Activated CD4-positive, alpha-beta T cell treated with anti-CD3 and anti-CD28 coated beads for 36 hours (primary cell): ENCODE measurements at regions not wholly inside any gene's neighbourhood (a gene's known extent, or its start where the extent isn't known, plus 50 kb on each side); places are given as distances from the start of the nearest gene placed in this dataset.

ENCODE experiments used
- ATAC-seq: fragments of 200-7000 bp; cut with Tn5 transposase; one replicate; pipeline ENCODE4 v1.10.0; 2021; ENCODE audit warnings: mild to moderate bottlenecking, moderate library complexity
- CTCF ChIA-PET: fragments of 350-600 bp; sonication (Branson Sonifier 250); formaldehyde crosslinking; loops from one replicate; lab custom pipeline; 2021; ENCODE audit warnings: antibody characterized with exemption; lab: Charles Lee
- POLR2A ChIA-PET: fragments of 350-600 bp; sonication (Branson Sonifier 250); formaldehyde crosslinking; loops from one replicate; lab custom pipeline; 2021; ENCODE audit warnings: antibody characterized with exemption, inconsistent platforms; lab: Charles Lee
- DNase-seq: peaks from one replicate; pipeline ENCODE4 v3.0.0-alpha.2; 2020
- H3K27ac Mint-ChIP-seq: one replicate; pipeline ENCODE4 v1.8.0; 2021; ENCODE audit warnings: mixed read lengths
- H3K27me3 Mint-ChIP-seq: one replicate; pipeline ENCODE4 v1.8.0; 2021; ENCODE audit warnings: mixed read lengths
- H3K36me3 Mint-ChIP-seq: one replicate; pipeline ENCODE4 v1.8.0; 2021; ENCODE audit warnings: low read depth, mixed read lengths
- H3K4me1 Mint-ChIP-seq: one replicate; pipeline ENCODE4 v1.8.0; 2021; ENCODE audit warnings: mixed read lengths
- H3K4me3 Mint-ChIP-seq: one replicate; pipeline ENCODE4 v1.8.0; 2021; ENCODE audit warnings: mild to moderate bottlenecking, moderate library complexity, mixed read lengths
- H3K9me3 Mint-ChIP-seq: one replicate; pipeline ENCODE4 v1.8.0; 2021; ENCODE audit warnings: low read depth, mixed read lengths
- intact Hi-C, 2 experiments: fragments of 100-400 bp; cut with DNase I in 1 of 2; cut with micrococcal nuclease in 1 of 2; formaldehyde crosslinking; loops; one replicate each; pipeline versions ENCODE4 v1.14.2 to v1.15.1; 2022 to 2024; cut with DNase I, micrococcal nuclease

GRCh38 chr3:22453906-22454535, 703.0 kb upstream of the ZNF385D start:
- no peaks in the 10 kb centered on the region for H3K36me3 Mint-ChIP-seq
- POLR2A ChIA-PET = no interaction called here
- CTCF ChIA-PET = no interaction called here
- DNase-seq (no peak), ATAC-seq (no peak)
- H3K9me3 Mint-ChIP-seq = peaks cover 2% of the 10 kb centered on the region
- H3K27me3 Mint-ChIP-seq = no peaks in the 10 kb centered on the region
- H3K4me3 Mint-ChIP-seq = no peak overlapping the region
- H3K4me1 Mint-ChIP-seq = no peaks in the 10 kb centered on the region
- H3K27ac Mint-ChIP-seq = no peak overlapping the region
- intact Hi-C loops = no loop called here

- ATAC-seq (no peak), DNase-seq (no peak)
- CTCF ChIA-PET = no interaction called here
- Mint-ChIP-seq H3K27ac (no peak overlapping the region), H3K36me3 (no peaks in the 10 kb centered on the region), H3K4me3 (no peak overlapping the region), H3K9me3 (no peaks in the 10 kb centered on the region), H3K4me1 (no peaks in the 10 kb centered on the region), H3K27me3 (no peaks in the 10 kb centered on the region)
- intact Hi-C loops = no loop called here
- POLR2A ChIA-PET = no interaction called here
Observed at GRCh38 chr3:22469995-22470394, 719.0 kb upstream of the ZNF385D start.

GRCh38 chr3:22471557-22471956, 720.5 kb upstream of the ZNF385D start:
- Mint-ChIP-seq H3K4me1 (no peaks in the 10 kb centered on the region), H3K36me3 (no peaks in the 10 kb centered on the region), H3K27ac (no peak overlapping the region), H3K4me3 (no peak overlapping the region), H3K9me3 (no peaks in the 10 kb centered on the region), H3K27me3 (no peaks in the 10 kb centered on the region)
- no peak for ATAC-seq
- no peak for DNase-seq
- intact Hi-C loops = no loop called here
- ChIA-PET CTCF (no interaction called here), POLR2A (no interaction called here)

- ChIA-PET POLR2A (no interaction called here), CTCF (no interaction called here)
- DNase-seq (no peak), ATAC-seq (no peak)
- Mint-ChIP-seq H3K27me3 (no peaks in the 10 kb centered on the region), H3K4me3 (no peak overlapping the region), H3K27ac (no peak overlapping the region), H3K36me3 (no peaks in the 10 kb centered on the region), H3K4me1 (no peaks in the 10 kb centered on the region), H3K9me3 (no peaks in the 10 kb centered on the region)
- intact Hi-C loops = no loop called here
Observed at GRCh38 chr3:22474706-22475445, 723.9 kb upstream of the ZNF385D start.

GRCh38 chr3:22475665-22476240, 724.7 kb upstream of the ZNF385D start:
- CTCF ChIA-PET = no interaction called here
- intact Hi-C loops = no loop called here
- Mint-ChIP-seq H3K4me1 (no peaks in the 10 kb centered on the region), H3K9me3 (no peaks in the 10 kb centered on the region), H3K4me3 (no peak overlapping the region), H3K27me3 (no peaks in the 10 kb centered on the region), H3K27ac (no peak overlapping the region), H3K36me3 (no peaks in the 10 kb centered on the region)
- ATAC-seq = no peak
- POLR2A ChIA-PET = no interaction called here
- no peak for DNase-seq

GRCh38 chr3:22476976-22477375, 726.0 kb upstream of the ZNF385D start:
- intact Hi-C loops = no loop called here
- no peak overlapping the region for H3K27ac Mint-ChIP-seq
- H3K4me1 Mint-ChIP-seq = no peaks in the 10 kb centered on the region
- H3K27me3 Mint-ChIP-seq = no peaks in the 10 kb centered on the region
- ChIA-PET CTCF (no interaction called here), POLR2A (no interaction called here)
- DNase-seq (no peak), ATAC-seq (no peak)
- H3K4me3 Mint-ChIP-seq = no peak overlapping the region
- no peaks in the 10 kb centered on the region for H3K9me3 Mint-ChIP-seq
- H3K36me3 Mint-ChIP-seq = no peaks in the 10 kb centered on the region

- no peaks in the 10 kb centered on the region for H3K9me3 Mint-ChIP-seq
- ChIA-PET POLR2A (no interaction called here), CTCF (no interaction called here)
Observed at GRCh38 chr3:22485954-22486353, 717.2 kb upstream of the UBE2E2 start.

GRCh38 chr3:22490747-22491146, 712.4 kb upstream of the UBE2E2 start:
- H3K4me1 Mint-ChIP-seq = no peaks in the 10 kb centered on the region
- ATAC-seq (no peak), DNase-seq (no peak)
- H3K27ac Mint-ChIP-seq = no peak overlapping the region
- H3K36me3 Mint-ChIP-seq = no peaks in the 10 kb centered on the region
- no peaks in the 10 kb centered on the region for H3K9me3 Mint-ChIP-seq
- H3K4me3 Mint-ChIP-seq = no peak overlapping the region
- ChIA-PET CTCF (no interaction called here), POLR2A (no interaction called here)
- no peaks in the 10 kb centered on the region for H3K27me3 Mint-ChIP-seq
- intact Hi-C loops = no loop called here

More at GRCh38 chr3:22485954-22486353, 717.2 kb upstream of the UBE2E2 start:
- H3K36me3 Mint-ChIP-seq = no peaks in the 10 kb centered on the region
- no peaks in the 10 kb centered on the region for H3K4me1 Mint-ChIP-seq
- ATAC-seq (no peak), DNase-seq (no peak)
- intact Hi-C loops = no loop called here
- H3K27ac Mint-ChIP-seq = no peak overlapping the region
- no peak overlapping the region for H3K4me3 Mint-ChIP-seq
- no peaks in the 10 kb centered on the region for H3K27me3 Mint-ChIP-seq

- Mint-ChIP-seq H3K4me1 (no peaks in the 10 kb centered on the region), H3K27ac (no peak overlapping the region), H3K27me3 (no peaks in the 10 kb centered on the region), H3K9me3 (no peaks in the 10 kb centered on the region), H3K36me3 (no peaks in the 10 kb centered on the region), H3K4me3 (no peak overlapping the region)
- CTCF ChIA-PET = no interaction called here
- no peak for DNase-seq
- intact Hi-C loops = no loop called here
- no peak for ATAC-seq
- POLR2A ChIA-PET = no interaction called here
Observed at GRCh38 chr3:22491344-22491743, 711.8 kb upstream of the UBE2E2 start.

- DNase-seq (no peak), ATAC-seq (no peak)
- CTCF ChIA-PET = no interaction called here
- no peaks in the 10 kb centered on the region for H3K27me3 Mint-ChIP-seq
- intact Hi-C loops = no loop called here
- no peaks in the 10 kb centered on the region for H3K4me1 Mint-ChIP-seq
- H3K4me3 Mint-ChIP-seq = no peak overlapping the region
- H3K27ac Mint-ChIP-seq = no peak overlapping the region
- H3K9me3 Mint-ChIP-seq = peaks cover 3% of the 10 kb centered on the region
- H3K36me3 Mint-ChIP-seq = no peaks in the 10 kb centered on the region
- POLR2A ChIA-PET = no interaction called here
Observed at GRCh38 chr3:22492342-22492741, 710.8 kb upstream of the UBE2E2 start.

GRCh38 chr3:22495241-22495640, 707.9 kb upstream of the UBE2E2 start:
- CTCF ChIA-PET = no interaction called here
- intact Hi-C loops = no loop called here
- POLR2A ChIA-PET = no interaction called here
- Mint-ChIP-seq H3K4me1 (no peaks in the 10 kb centered on the region), H3K9me3 (peaks cover 3% of the 10 kb centered on the region), H3K36me3 (no peaks in the 10 kb centered on the region), H3K4me3 (no peak overlapping the region), H3K27ac (no peak overlapping the region), H3K27me3 (no peaks in the 10 kb centered on the region)
- DNase-seq (no peak), ATAC-seq (no peak)

GRCh38 chr3:22495791-22496190, 707.3 kb upstream of the UBE2E2 start:
- Mint-ChIP-seq H3K36me3 (no peaks in the 10 kb centered on the region), H3K27ac (no peak overlapping the region), H3K27me3 (no peaks in the 10 kb centered on the region), H3K4me1 (no peaks in the 10 kb centered on the region), H3K4me3 (no peak overlapping the region), H3K9me3 (peaks cover 3% of the 10 kb centered on the region)
- POLR2A ChIA-PET = no interaction called here
- CTCF ChIA-PET = no interaction called here
- ATAC-seq = no peak
- no peak for DNase-seq
- intact Hi-C loops = no loop called here
